Large intestine (tissue), 3 donors: ENCODE measurements at regions not wholly inside any gene's neighbourhood (a gene's known extent, or its start where the extent isn't known, plus 50 kb on each side); places are given as distances from the start of the nearest gene placed in this dataset.
A peak's percentile ranks its signal among the peaks of the same experiment; 100 is the strongest.

Experiments
- DNase-seq, 2 donors: peaks; one replicate each; pipeline versions ENCODE4 v3.0.0 to v3.0.0-alpha.2; 2013
- H3K27ac ChIP-seq: one replicate; pipeline ENCODE4 v1.5.1; 2013; ENCODE audit warnings: low read length
- H3K27me3 ChIP-seq: 2 replicates; pipeline ENCODE4 v1.6.1; 2013; ENCODE audit warnings: low read length; ENCODE audit not compliant: control insufficient read depth, insufficient read depth
- H3K36me3 ChIP-seq: 2 replicates; pipeline ENCODE4 v1.6.1; 2013; ENCODE audit warnings: low read length; ENCODE audit not compliant: control insufficient read depth, insufficient read depth
- H3K4me1 ChIP-seq: one replicate; pipeline ENCODE4 v1.6.1; 2013; ENCODE audit warnings: low read length; ENCODE audit not compliant: control insufficient read depth, insufficient read depth
- H3K4me3 ChIP-seq: one replicate; pipeline ENCODE4 v1.5.1; 2013; ENCODE audit warnings: low read length
- H3K9me3 ChIP-seq: one replicate; pipeline ENCODE4 v1.6.1; 2013; ENCODE audit warnings: mild to moderate bottlenecking, low read depth, low read length, moderate library complexity; ENCODE audit not compliant: control insufficient read depth
- WGBS: methylation state at CpG from one replicate; pipeline ENCODE4 v1.1.5; 2013; ENCODE audit warnings: low lambda C conversion rate; ENCODE audit not compliant: insufficient coverage; 5-methylcytosine and 5-hydroxymethylcytosine counted together

DNA sequence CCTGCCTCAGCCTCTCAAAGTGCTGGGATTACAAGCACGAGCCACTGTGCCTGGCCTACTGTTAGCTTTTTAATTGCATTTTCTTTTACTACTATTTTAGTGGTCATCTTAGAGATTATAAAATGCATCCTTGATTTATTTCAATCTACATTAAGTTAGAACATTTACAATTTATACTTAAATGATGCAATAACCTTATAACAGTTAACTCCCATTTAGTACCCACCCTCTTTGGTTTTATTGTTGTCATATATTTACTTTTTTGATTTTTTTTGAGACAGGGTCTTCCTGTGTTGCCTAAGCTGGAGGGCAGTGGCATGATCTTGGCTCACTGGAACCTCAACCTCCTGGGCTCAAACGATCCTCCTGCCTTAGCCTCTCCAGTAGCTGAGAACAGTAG is 77.3 kb downstream of the PPCDC start:
- no peaks in the 10 kb centered on the region for H3K27me3 ChIP-seq
- no CpG with 5 or more reads among the region's 2 CpGs for WGBS

DNA sequence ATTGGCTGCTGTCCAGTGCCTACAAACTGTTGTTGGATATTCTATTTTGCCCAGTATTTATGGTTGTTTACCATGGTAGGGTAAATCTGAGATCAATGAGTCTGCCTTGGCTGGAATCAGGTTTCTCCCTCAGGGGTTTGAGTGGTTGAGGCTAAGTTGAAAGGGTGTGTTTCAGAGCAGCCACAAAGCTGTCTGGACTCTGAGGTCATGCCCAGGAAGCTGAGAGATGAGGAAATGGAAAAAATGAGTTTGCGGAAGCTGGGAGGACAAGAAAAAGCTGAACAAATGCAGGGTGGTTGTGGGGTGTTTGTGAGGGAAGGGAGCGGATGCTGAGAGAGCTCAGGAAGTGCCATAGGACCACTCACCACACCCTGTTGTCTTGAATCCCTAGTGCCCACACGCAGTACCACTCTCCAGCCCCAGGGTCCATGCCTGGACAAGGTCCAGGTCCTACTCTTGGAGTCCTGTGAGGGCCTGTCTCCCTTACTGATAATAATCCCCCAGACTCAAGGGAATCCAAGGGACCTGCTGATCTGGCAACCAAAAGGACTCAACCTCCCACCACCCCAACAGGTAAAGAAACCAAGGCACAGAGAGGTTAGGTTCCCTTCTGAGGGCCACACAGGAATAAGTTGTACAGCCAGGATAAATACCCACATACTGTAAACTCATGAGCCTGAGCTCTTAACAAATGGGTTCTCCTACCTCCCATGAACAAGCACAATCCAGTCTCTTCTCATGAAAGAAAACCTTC is 81.6 kb downstream of the PPCDC start:
- peak overlapping the region; percentile 24 for H3K27ac ChIP-seq
- H3K4me1 ChIP-seq = peaks cover 26% of the 10 kb centered on the region
- peak; percentile 55 to 73 for DNase-seq
- H3K27me3 ChIP-seq = no peaks in the 10 kb centered on the region
- H3K4me3 ChIP-seq = no peak overlapping the region
- H3K9me3 ChIP-seq = no peaks in the 10 kb centered on the region
- H3K36me3 ChIP-seq = no peaks in the 10 kb centered on the region
- WGBS = 67% methylated on average over 1 of the region's 3 CpGs

More for the DNA sequence above, 77.3 kb downstream of the PPCDC start:
- DNase-seq = no peak
- H3K4me3 ChIP-seq = no peak overlapping the region
- peaks cover 12% of the 10 kb centered on the region for H3K4me1 ChIP-seq
- no peaks in the 10 kb centered on the region for H3K9me3 ChIP-seq
- no peaks in the 10 kb centered on the region for H3K36me3 ChIP-seq
- no peak overlapping the region for H3K27ac ChIP-seq

- H3K27me3 ChIP-seq = no peaks in the 10 kb centered on the region
- WGBS = 100% methylated on average over 1 of the region's 2 CpGs
- no peak overlapping the region for H3K27ac ChIP-seq
- no peak for DNase-seq
- no peak overlapping the region for H3K4me3 ChIP-seq
- no peaks in the 10 kb centered on the region for H3K9me3 ChIP-seq
- no peaks in the 10 kb centered on the region for H3K36me3 ChIP-seq
- H3K4me1 ChIP-seq = peaks cover 32% of the 10 kb centered on the region
These were observed 84.1 kb downstream of the PPCDC start for GRCh38 chr15:75107516-75107907.

- WGBS = 100% methylated on average over 1 of the region's 12 CpGs
- Histone ChIP-seq H3K4me1 (peaks cover 34% of the 10 kb centered on the region), H3K4me3 (no peak overlapping the region), H3K27me3 (no peaks in the 10 kb centered on the region), H3K27ac (peak overlapping the region; percentile 4), H3K36me3 (no peaks in the 10 kb centered on the region), H3K9me3 (no peaks in the 10 kb centered on the region)
- peak; percentile 53 to 62 for DNase-seq
These were observed 84.8 kb downstream of the PPCDC start for GRCh38 chr15:75107908-75108838.

GRCh38 chr15:75109021-75109735 is 85.8 kb downstream of the PPCDC start:
- WGBS = 80% methylated on average over 1 of the region's 18 CpGs
- H3K27ac ChIP-seq = no peak overlapping the region
- no peak for DNase-seq

DNA sequence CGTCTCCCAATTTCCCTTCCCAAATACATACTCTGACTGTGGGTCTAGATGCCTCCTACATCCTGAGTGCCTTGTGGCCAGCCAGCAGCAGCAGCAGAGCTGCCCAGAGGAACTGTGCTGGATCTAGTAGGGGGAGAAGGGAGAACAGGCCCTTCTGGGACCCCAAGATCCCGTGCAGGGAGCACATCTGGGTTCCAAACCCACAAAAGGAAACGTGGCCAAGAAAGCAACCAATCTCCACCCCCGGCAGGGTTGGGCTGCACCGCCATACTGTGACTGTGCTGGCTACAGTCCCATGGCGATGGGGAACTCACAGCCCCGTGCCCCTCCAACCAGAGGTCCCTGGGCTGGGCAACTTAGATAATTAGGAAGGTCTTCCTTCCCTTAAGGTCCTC is 86.3 kb downstream of the PPCDC start:
- H3K27ac ChIP-seq = no peak overlapping the region
- H3K4me3 ChIP-seq = no peak overlapping the region
- WGBS = no CpG with 5 or more reads among the region's 7 CpGs
- no peak for DNase-seq
- H3K36me3 ChIP-seq = no peaks in the 10 kb centered on the region
- H3K27me3 ChIP-seq = no peaks in the 10 kb centered on the region
- peaks cover 6% of the 10 kb centered on the region for H3K9me3 ChIP-seq
- H3K4me1 ChIP-seq = peaks cover 31% of the 10 kb centered on the region

More at GRCh38 chr15:75109021-75109735, 85.8 kb downstream of the PPCDC start:
- Histone ChIP-seq H3K4me3 (no peak overlapping the region), H3K4me1 (peaks cover 34% of the 10 kb centered on the region), H3K27me3 (no peaks in the 10 kb centered on the region), H3K36me3 (no peaks in the 10 kb centered on the region), H3K9me3 (peaks cover 6% of the 10 kb centered on the region)

DNA sequence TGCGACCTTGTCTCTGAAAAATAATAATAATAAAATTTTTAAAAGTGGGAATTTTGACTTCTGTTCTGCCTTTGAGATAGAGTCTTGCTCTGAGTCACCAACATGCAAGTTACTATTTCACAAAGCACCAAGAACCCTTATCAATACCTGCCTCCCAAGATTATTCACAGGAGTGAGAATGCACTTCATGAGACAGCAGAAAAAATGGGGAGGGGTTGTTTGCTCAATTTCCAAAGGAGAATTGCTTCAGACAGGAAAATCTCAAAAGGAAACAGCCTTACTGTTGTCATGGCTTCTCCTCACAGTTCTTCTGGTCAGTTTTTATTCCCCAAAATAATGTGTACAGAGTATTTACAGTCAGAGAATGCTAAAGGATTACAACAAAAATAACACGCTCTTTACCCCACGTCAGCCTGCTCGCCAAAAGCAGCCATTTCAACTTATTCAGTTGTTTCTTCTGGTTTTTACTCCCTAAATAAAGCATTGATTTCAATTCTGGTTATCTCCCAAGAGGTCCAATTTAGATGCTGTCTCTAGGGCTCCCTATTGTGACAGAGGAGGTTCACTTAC is 89.0 kb downstream of the PPCDC start:
- H3K27me3 ChIP-seq = no peaks in the 10 kb centered on the region
- H3K9me3 ChIP-seq = peaks cover 13% of the 10 kb centered on the region
- H3K27ac ChIP-seq = peak overlapping the region; percentile 69
- no peak overlapping the region for H3K4me3 ChIP-seq
- DNase-seq = peak; percentile 64 to 69
- 35% methylated on average over 3 of the region's 4 CpGs for WGBS
- no peaks in the 10 kb centered on the region for H3K36me3 ChIP-seq
- peaks cover 22% of the 10 kb centered on the region for H3K4me1 ChIP-seq

DNA sequence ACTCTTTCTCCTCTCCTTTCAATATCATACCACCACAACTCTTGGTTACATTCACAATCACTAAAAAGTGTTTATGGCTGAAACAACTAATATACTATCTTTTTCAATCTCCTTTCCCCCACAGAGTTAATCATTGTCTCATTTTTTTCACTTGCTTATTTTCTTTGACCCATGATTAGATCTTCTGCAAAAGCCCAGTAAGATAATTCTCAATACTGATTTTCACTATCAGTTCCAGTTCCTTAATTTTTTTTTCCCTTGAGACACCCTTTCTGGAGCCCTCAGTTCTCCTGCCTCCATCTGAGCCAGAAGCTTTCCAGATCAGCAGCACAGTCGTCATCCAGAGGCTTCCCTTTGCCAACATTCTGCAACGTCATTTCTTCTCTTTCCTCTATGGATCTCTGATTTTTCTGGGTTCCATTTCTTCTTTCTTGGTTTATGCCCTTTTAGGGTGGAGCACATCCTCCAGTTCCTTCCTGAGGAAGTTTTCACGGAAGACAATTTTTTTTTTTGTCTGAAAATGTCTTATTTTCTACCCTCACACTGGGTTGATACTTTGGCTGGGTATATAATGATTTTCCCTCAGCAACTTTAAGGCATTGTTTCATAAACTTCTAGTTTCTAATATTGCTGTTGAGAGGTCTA is 88.7 kb upstream of the C15orf39 start:
- WGBS = 73% methylated on average over 2 of the region's 3 CpGs
- Histone ChIP-seq H3K4me3 (no peak overlapping the region), H3K4me1 (peaks cover 22% of the 10 kb centered on the region), H3K27me3 (no peaks in the 10 kb centered on the region), H3K36me3 (no peaks in the 10 kb centered on the region), H3K9me3 (peaks cover 13% of the 10 kb centered on the region), H3K27ac (peak overlapping the region; percentile 69)
- no peak for DNase-seq

- Histone ChIP-seq H3K36me3 (no peaks in the 10 kb centered on the region), H3K4me3 (no peak overlapping the region), H3K4me1 (peaks cover 9% of the 10 kb centered on the region), H3K27me3 (no peaks in the 10 kb centered on the region), H3K9me3 (peaks cover 13% of the 10 kb centered on the region), H3K27ac (no peak overlapping the region)
- no CpG with 5 or more reads among the region's 7 CpGs for WGBS
- no peak for DNase-seq
These were observed 87.4 kb upstream of the C15orf39 start for GRCh38 chr15:75114327-75114726.
